Esophagus muscularis mucosa (tissue), 3 donors: ENCODE measurements at regions not wholly inside any gene's neighbourhood (a gene's known extent, or its start where the extent isn't known, plus 50 kb on each side); places are given as distances from the start of the nearest gene placed in this dataset.

Experiments used
- POLR2A ChIP-seq: fragments of 450-650 bp; IDR thresholded peaks from one replicate; pipeline ENCODE4 v1.6.1; 2017; ENCODE audit warnings: antibody characterized with exemption, moderate library complexity, mild to moderate bottlenecking, low read depth
- TF ChIP-seq, protein P1 (sequence below), 3 experiments: fragments of 200-600 bp in 2 of 3; fragments of 450-650 bp in 1 of 3; sonication (generic) in 2 of 3; IDR thresholded peaks; one replicate each; pipeline ENCODE4 v1.5.1; 2017 to 2019; ENCODE audit warnings: antibody characterized with exemption in 3 of 3, mild to moderate bottlenecking in 2 of 3, moderate library complexity in 1 of 3

DNA sequence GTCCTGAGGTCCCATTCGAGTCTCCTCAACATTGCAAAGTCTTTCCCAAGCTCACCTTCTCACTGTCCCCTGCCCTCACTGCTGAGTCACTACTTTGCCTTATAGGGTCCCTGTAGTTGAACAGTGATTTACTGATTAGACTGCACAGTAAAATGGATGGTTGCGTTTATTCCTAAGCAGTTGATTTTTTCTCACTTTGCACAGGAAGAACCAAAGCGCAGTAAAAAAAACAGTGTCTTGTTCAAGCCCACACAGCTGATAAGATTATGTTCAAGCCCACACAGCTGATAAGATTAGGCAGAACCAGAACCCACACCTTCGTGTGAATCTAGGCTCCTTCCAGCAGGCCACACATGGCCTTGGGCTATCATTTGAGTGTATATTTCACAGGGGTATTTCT, 215.3 kb upstream of the COPS8 start:
- no peak for TF ChIP-seq POLR2A
- TF ChIP-seq, protein P1, sequence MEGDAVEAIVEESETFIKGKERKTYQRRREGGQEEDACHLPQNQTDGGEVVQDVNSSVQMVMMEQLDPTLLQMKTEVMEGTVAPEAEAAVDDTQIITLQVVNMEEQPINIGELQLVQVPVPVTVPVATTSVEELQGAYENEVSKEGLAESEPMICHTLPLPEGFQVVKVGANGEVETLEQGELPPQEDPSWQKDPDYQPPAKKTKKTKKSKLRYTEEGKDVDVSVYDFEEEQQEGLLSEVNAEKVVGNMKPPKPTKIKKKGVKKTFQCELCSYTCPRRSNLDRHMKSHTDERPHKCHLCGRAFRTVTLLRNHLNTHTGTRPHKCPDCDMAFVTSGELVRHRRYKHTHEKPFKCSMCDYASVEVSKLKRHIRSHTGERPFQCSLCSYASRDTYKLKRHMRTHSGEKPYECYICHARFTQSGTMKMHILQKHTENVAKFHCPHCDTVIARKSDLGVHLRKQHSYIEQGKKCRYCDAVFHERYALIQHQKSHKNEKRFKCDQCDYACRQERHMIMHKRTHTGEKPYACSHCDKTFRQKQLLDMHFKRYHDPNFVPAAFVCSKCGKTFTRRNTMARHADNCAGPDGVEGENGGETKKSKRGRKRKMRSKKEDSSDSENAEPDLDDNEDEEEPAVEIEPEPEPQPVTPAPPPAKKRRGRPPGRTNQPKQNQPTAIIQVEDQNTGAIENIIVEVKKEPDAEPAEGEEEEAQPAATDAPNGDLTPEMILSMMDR (IDR thresholded peaks at IDR 0.05), result no peak
